Thyroid gland (tissue), 4 donors: ENCODE measurements at regions not wholly inside any gene's neighbourhood (a gene's known extent, or its start where the extent isn't known, plus 50 kb on each side); places are given as distances from the start of the nearest gene placed in this dataset.

Experiments used
- DNase-seq, 2 donors: peaks; one replicate each; pipeline ENCODE4 v3.0.0-alpha.2; 2019
- H3K27ac ChIP-seq, 3 donors: fragments of 200-600 bp; sonication (generic); 1 replicate in 2 of 3; 2 replicates in 1 of 3; pipeline ENCODE4 v1.5.1; 2016 to 2019; ENCODE audit warnings: mild to moderate bottlenecking in 1 of 3, moderate library complexity in 1 of 3
- H3K27me3 ChIP-seq: fragments of 200-600 bp; sonication (generic); one replicate; pipeline ENCODE4 v1.5.1; 2019
- H3K36me3 ChIP-seq, 2 donors: fragments of 200-600 bp; sonication (generic); one replicate each; pipeline ENCODE4 v1.5.1; 2016 to 2019
- H3K4me1 ChIP-seq, 2 donors: fragments of 200-600 bp; sonication (generic); one replicate each; pipeline ENCODE4 v1.5.1; 2017 to 2019
- H3K4me3 ChIP-seq, 3 donors: fragments of 200-600 bp; sonication (generic); replicated peaks in 1 of 3; 1 replicate in 2 of 3; 2 replicates in 1 of 3; pipeline ENCODE4 v1.5.1; 2016; ENCODE audit warnings: mild to moderate bottlenecking in 1 of 3
- H3K9me3 ChIP-seq: fragments of 200-600 bp; sonication (generic); one replicate; pipeline ENCODE4 v1.5.1; 2017
- CTCF ChIP-seq, 6 experiments: fragments of 200-600 bp in 3 of 6; fragments of 450-650 bp in 3 of 6; sonication (generic) in 3 of 6; IDR thresholded peaks; one replicate each; pipeline ENCODE4 v1.5.1; 2016 to 2019; ENCODE audit warnings: antibody characterized with exemption in 6 of 6, mild to moderate bottlenecking in 2 of 6, inconsistent platforms in 1 of 6, moderate library complexity in 1 of 6
- POLR2A ChIP-seq, 2 donors: fragments of 450-650 bp; IDR thresholded peaks; one replicate each; pipeline ENCODE4 v1.6.1; 2017; ENCODE audit warnings: antibody characterized with exemption in 2 of 2, mild to moderate bottlenecking in 2 of 2, moderate library complexity in 1 of 2
- WGBS, 2 donors: methylation state at CpG; one replicate each; pipeline ENCODE4 v1.1.5; 2017; 5-methylcytosine and 5-hydroxymethylcytosine counted together
- intact Hi-C: fragments of 100-400 bp; cut with DNase I; formaldehyde crosslinking; loops from one replicate; pipeline ENCODE4 v1.15.1; 2023

- 80 to 84% methylated on average over 7 of the region's 7 CpGs for WGBS, 2 donors
- no peak for DNase-seq
These were observed 303.1 kb downstream of the FZD1 start for GRCh38 chr7:91567081-91568012.

DNA sequence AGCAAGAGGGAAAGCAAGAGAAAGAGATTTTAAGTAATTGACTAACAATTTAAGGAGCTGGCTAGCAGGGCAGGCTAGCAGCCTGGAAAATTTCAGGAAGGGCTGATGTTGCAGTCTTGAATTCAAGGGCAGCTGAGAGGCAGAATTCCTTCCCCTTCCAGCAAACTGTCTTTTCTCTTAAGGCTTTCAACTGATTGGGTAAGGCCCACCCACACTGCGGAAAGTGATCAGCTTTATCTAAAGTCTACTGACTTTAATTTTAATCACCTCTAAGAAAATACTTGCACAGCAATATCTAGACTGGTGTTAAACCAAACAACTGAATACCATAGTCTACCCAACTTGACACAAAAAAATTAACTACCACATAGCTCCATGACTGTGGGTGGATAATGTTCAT, 303.9 kb downstream of the FZD1 start:
- no peaks in the 10 kb centered on the region for H3K27me3 ChIP-seq
- H3K27ac ChIP-seq, result no peak overlapping the region
- TF ChIP-seq CTCF (IDR thresholded peaks at IDR 0.05) (no peak), POLR2A (IDR thresholded peaks at IDR 0.05) (no peak)
- no peaks in the 10 kb centered on the region for H3K36me3 ChIP-seq
- intact Hi-C loops, result no loop called here
- H3K9me3 ChIP-seq, result no peaks in the 10 kb centered on the region
- DNase-seq, result no peak
- WGBS, 2 donors, result 100% methylated on average over 1 of the region's 1 CpG
- no peak overlapping the region for H3K4me3 ChIP-seq
- peaks cover 0 to 6% of the 10 kb centered on the region in 2 donors for H3K4me1 ChIP-seq

More at GRCh38 chr7:91567081-91568012, 303.1 kb downstream of the FZD1 start:
- Histone ChIP-seq H3K9me3 (no peaks in the 10 kb centered on the region), H3K27me3 (no peaks in the 10 kb centered on the region), H3K27ac (no peak overlapping the region), H3K4me3 (no peak overlapping the region), H3K4me1 (peaks cover 0 to 6% of the 10 kb centered on the region in 2 donors), H3K36me3 (no peaks in the 10 kb centered on the region)
- intact Hi-C loops, result no loop called here
- TF ChIP-seq POLR2A (IDR thresholded peaks at IDR 0.05) (no peak), CTCF (IDR thresholded peaks at IDR 0.05) (no peak)

- no peak for DNase-seq
- H3K4me3 ChIP-seq, result no peak overlapping the region
- no peaks in the 10 kb centered on the region for H3K27me3 ChIP-seq
- intact Hi-C loops, result no loop called here
- WGBS, 2 donors, result 57 to 68% methylated on average over 1 of the region's 1 CpG
- no peak for TF ChIP-seq CTCF (IDR thresholded peaks at IDR 0.05)
- no peak for TF ChIP-seq POLR2A (IDR thresholded peaks at IDR 0.05)
- no peaks in the 10 kb centered on the region for H3K36me3 ChIP-seq
- H3K9me3 ChIP-seq, result no peaks in the 10 kb centered on the region
- no peak overlapping the region for H3K27ac ChIP-seq
- peaks cover 0 to 6% of the 10 kb centered on the region in 2 donors for H3K4me1 ChIP-seq
These were observed 305.7 kb downstream of the FZD1 start for GRCh38 chr7:91569728-91570457.

DNA sequence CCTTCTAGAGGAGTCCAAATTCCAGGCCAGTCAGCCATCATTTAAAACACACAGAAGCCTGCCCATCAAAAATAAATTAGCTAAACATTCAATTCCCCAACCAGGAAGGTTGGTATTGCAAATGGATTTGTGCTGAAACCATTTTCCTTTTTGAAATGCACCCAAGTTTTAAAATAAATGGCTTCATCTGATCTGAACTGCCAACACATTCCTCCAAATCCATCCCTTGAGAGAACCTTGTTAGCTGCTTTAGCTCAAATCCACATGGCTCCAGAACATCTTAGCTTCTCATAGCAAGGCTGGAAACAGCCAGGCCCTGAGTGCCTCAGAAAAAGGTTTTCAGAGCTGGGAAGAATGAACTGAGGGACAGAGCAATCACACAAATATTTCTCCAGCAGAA, 306.3 kb downstream of the FZD1 start:
- Histone ChIP-seq H3K4me1 (peaks cover 0 to 6% of the 10 kb centered on the region in 2 donors), H3K9me3 (no peaks in the 10 kb centered on the region), H3K4me3 (no peak overlapping the region), H3K27me3 (no peaks in the 10 kb centered on the region), H3K27ac (no peak overlapping the region), H3K36me3 (no peaks in the 10 kb centered on the region)
- no peak for TF ChIP-seq CTCF (IDR thresholded peaks at IDR 0.05)
- no peak for TF ChIP-seq POLR2A (IDR thresholded peaks at IDR 0.05)
- DNase-seq, result no peak
- intact Hi-C loops, result no loop called here

DNA sequence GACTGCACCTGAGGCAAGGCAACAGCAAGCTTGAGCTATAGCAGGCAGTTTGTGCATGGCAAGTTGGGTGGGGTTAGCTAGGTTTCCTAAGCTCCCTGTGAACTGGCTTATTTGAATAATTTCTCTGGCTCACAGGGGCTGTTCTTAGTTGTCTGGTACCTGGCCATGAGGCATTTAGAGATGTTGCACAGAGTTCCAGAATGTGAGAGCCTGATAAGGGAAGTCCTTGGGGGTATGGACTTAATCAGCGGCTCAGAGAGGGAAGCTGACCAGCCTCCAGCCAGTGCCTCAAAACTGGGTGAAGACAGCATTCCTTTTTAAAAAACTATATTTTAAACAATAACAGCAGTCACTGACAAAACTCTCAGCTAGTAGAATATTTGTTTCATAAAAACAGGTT, 307.4 kb downstream of the FZD1 start:
- intact Hi-C loops, result no loop called here
- Histone ChIP-seq H3K27me3 (no peaks in the 10 kb centered on the region), H3K9me3 (no peaks in the 10 kb centered on the region), H3K4me3 (no peak overlapping the region), H3K4me1 (peaks cover 0 to 6% of the 10 kb centered on the region in 2 donors), H3K27ac (no peak overlapping the region), H3K36me3 (no peaks in the 10 kb centered on the region)
- 85 to 90% methylated on average over 1 of the region's 1 CpG for WGBS, 2 donors
- no peak for DNase-seq
- no peak for TF ChIP-seq CTCF (IDR thresholded peaks at IDR 0.05)
